ENCODE measurements at regions not wholly inside any gene's neighbourhood (a gene's known extent, or its start where the extent isn't known, plus 50 kb on each side); places are given as distances from the start of the nearest gene placed in this dataset.
"Not testable (repeated sequence)": the region's sequence is repeated elsewhere in the genome, so short reads cannot be mapped to it uniquely, and the experiment has no call there.

GRCh38 chr5:105057001-105057436 lies 1494.4 kb upstream of the NUDT12 start:
- no peak for FAIRE-seq
- Histone ChIP-seq H3K27me3 (ENCODE audit: insufficient read depth, low read length) (no peaks in the 10 kb centered on the region), H3K36me3 (ENCODE audit: insufficient read depth, low read length) (no peaks in the 10 kb centered on the region), H3K4me3 (ENCODE audit: insufficient read depth, low read depth, low read length) (no peak overlapping the region), H3K4me2 (ENCODE audit: low read length) (no peak overlapping the region), H3K9me3 (ENCODE audit: insufficient read depth, low read depth, low read length) (peaks cover 11% of the 10 kb centered on the region), H3K9ac (ENCODE audit: low read length) (no peak overlapping the region), H3K27ac (ENCODE audit: low read depth, low read length) (no peak overlapping the region), H3K79me2 (ENCODE audit: insufficient read depth, low read length) (no peaks in the 10 kb centered on the region), H3K4me1 (ENCODE audit: insufficient read depth, low read length) (no peaks in the 10 kb centered on the region), H2AFZ (ENCODE audit: low read depth, low read length) (no peak overlapping the region), H4K20me1 (ENCODE audit: insufficient read depth, low read length) (no peaks in the 10 kb centered on the region)
- H3K4me3 Mint-ChIP-seq (ENCODE audit: unreplicated experiment): no peak overlapping the region
- no peaks in the 10 kb centered on the region for H3K4me1 Mint-ChIP-seq (ENCODE audit: low read depth, unreplicated experiment)
- no peak overlapping the region for H3K27ac Mint-ChIP-seq (ENCODE audit: unreplicated experiment)
- H3K27me3 Mint-ChIP-seq (ENCODE audit: low read depth, unreplicated experiment): no peaks in the 10 kb centered on the region
- H3K36me3 Mint-ChIP-seq (ENCODE audit: low read depth, unreplicated experiment): peaks cover 2% of the 10 kb centered on the region
- no peak for TF ChIP-seq CTCF (IDR thresholded peaks at IDR 0.05; ENCODE audit: insufficient read depth, low read depth, low read length)
- DNase-seq (ENCODE audit: low read depth): no peak
- H3K9me3 Mint-ChIP-seq (ENCODE audit: unreplicated experiment): peaks cover 13% of the 10 kb centered on the region

- H3K27ac ChIP-seq (ENCODE audit: low read depth, low read length): no peak overlapping the region
- Mint-ChIP-seq H3K4me1 (ENCODE audit: low read depth, unreplicated experiment) (no peaks in the 10 kb centered on the region), H3K27ac (ENCODE audit: unreplicated experiment) (no peak overlapping the region), H3K4me3 (ENCODE audit: unreplicated experiment) (no peak overlapping the region), H3K9me3 (ENCODE audit: unreplicated experiment) (peaks cover 13% of the 10 kb centered on the region), H3K27me3 (ENCODE audit: low read depth, unreplicated experiment) (no peaks in the 10 kb centered on the region), H3K36me3 (ENCODE audit: low read depth, unreplicated experiment) (peaks cover 2% of the 10 kb centered on the region)
- no peaks in the 10 kb centered on the region for H3K27me3 ChIP-seq (ENCODE audit: insufficient read depth, low read length)
- H4K20me1 ChIP-seq (ENCODE audit: insufficient read depth, low read length): no peaks in the 10 kb centered on the region
- H3K4me2 ChIP-seq (ENCODE audit: low read length): no peak overlapping the region
- H3K79me2 ChIP-seq (ENCODE audit: insufficient read depth, low read length): no peaks in the 10 kb centered on the region
- no peak for TF ChIP-seq EZH2 (IDR thresholded peaks at IDR 0.05; ENCODE audit: insufficient read depth, low read length)
- no peak for TF ChIP-seq CTCF (IDR thresholded peaks at IDR 0.05; ENCODE audit: insufficient read depth, low read depth, low read length)
- DNase-seq (ENCODE audit: low read depth) (no peak), FAIRE-seq (no peak)
- peaks cover 11% of the 10 kb centered on the region for H3K9me3 ChIP-seq (ENCODE audit: insufficient read depth, low read depth, low read length)
- H3K9ac ChIP-seq (ENCODE audit: low read length): no peak overlapping the region
- no peaks in the 10 kb centered on the region for H3K36me3 ChIP-seq (ENCODE audit: insufficient read depth, low read length)
- H3K4me3 ChIP-seq (ENCODE audit: insufficient read depth, low read depth, low read length): no peak overlapping the region
- no peak overlapping the region for H2AFZ ChIP-seq (ENCODE audit: low read depth, low read length)
- no peaks in the 10 kb centered on the region for H3K4me1 ChIP-seq (ENCODE audit: insufficient read depth, low read length)
Measured at GRCh38 chr5:105054406-105054805, 1491.8 kb upstream of the NUDT12 start.

GRCh38 chr5:105042623-105043022 lies 1480.0 kb upstream of the NUDT12 start:
- no peak overlapping the region for H3K27ac Mint-ChIP-seq (ENCODE audit: unreplicated experiment)

GRCh38 chr5:105036814-105037213 lies 1474.2 kb upstream of the NUDT12 start:
- H3K9me3 Mint-ChIP-seq (ENCODE audit: unreplicated experiment); H3K9me3 ChIP-seq (ENCODE audit: insufficient read depth, low read depth, low read length); H3K27me3 Mint-ChIP-seq (ENCODE audit: low read depth, unreplicated experiment); H3K4me1 Mint-ChIP-seq (ENCODE audit: low read depth, unreplicated experiment); H3K4me1 ChIP-seq (ENCODE audit: insufficient read depth, low read length); FAIRE-seq; H3K36me3 ChIP-seq (ENCODE audit: insufficient read depth, low read length); H3K9ac ChIP-seq (ENCODE audit: low read length); H3K4me3 ChIP-seq (ENCODE audit: insufficient read depth, low read depth, low read length); H2AFZ ChIP-seq (ENCODE audit: low read depth, low read length); H3K27me3 ChIP-seq (ENCODE audit: insufficient read depth, low read length); H4K20me1 ChIP-seq (ENCODE audit: insufficient read depth, low read length); H3K4me3 Mint-ChIP-seq (ENCODE audit: unreplicated experiment); DNase-seq (ENCODE audit: low read depth); H3K4me2 ChIP-seq (ENCODE audit: low read length); H3K27ac ChIP-seq (ENCODE audit: low read depth, low read length); H3K79me2 ChIP-seq (ENCODE audit: insufficient read depth, low read length); H3K27ac Mint-ChIP-seq (ENCODE audit: unreplicated experiment); H3K36me3 Mint-ChIP-seq (ENCODE audit: low read depth, unreplicated experiment): not testable (repeated sequence)

More at GRCh38 chr5:105042623-105043022, 1480.0 kb upstream of the NUDT12 start:
- Histone ChIP-seq H3K4me3 (ENCODE audit: insufficient read depth, low read depth, low read length) (no peak overlapping the region), H3K4me1 (ENCODE audit: insufficient read depth, low read length) (no peaks in the 10 kb centered on the region), H3K79me2 (ENCODE audit: insufficient read depth, low read length) (no peaks in the 10 kb centered on the region), H3K27ac (ENCODE audit: low read depth, low read length) (no peak overlapping the region), H3K9me3 (ENCODE audit: insufficient read depth, low read depth, low read length) (no peaks in the 10 kb centered on the region), H3K4me2 (ENCODE audit: low read length) (no peak overlapping the region), H3K27me3 (ENCODE audit: insufficient read depth, low read length) (no peaks in the 10 kb centered on the region), H2AFZ (ENCODE audit: low read depth, low read length) (no peak overlapping the region), H4K20me1 (ENCODE audit: insufficient read depth, low read length) (no peaks in the 10 kb centered on the region), H3K36me3 (ENCODE audit: insufficient read depth, low read length) (no peaks in the 10 kb centered on the region), H3K9ac (ENCODE audit: low read length) (no peak overlapping the region)
- no peaks in the 10 kb centered on the region for H3K27me3 Mint-ChIP-seq (ENCODE audit: low read depth, unreplicated experiment)
- H3K36me3 Mint-ChIP-seq (ENCODE audit: low read depth, unreplicated experiment): no peaks in the 10 kb centered on the region
- no peaks in the 10 kb centered on the region for H3K9me3 Mint-ChIP-seq (ENCODE audit: unreplicated experiment)
- no peak for TF ChIP-seq CTCF (IDR thresholded peaks at IDR 0.05; ENCODE audit: insufficient read depth, low read depth, low read length)
- no peak for DNase-seq (ENCODE audit: low read depth)
- FAIRE-seq: no peak
- no peak overlapping the region for H3K4me3 Mint-ChIP-seq (ENCODE audit: unreplicated experiment)
- H3K4me1 Mint-ChIP-seq (ENCODE audit: low read depth, unreplicated experiment): no peaks in the 10 kb centered on the region

All from astrocyte (in vitro differentiated cells and primary cell).